ENCODE measurements at regions not wholly inside any gene's neighbourhood (a gene's known extent, or its start where the extent isn't known, plus 50 kb on each side); places are given as distances from the start of the nearest gene placed in this dataset.

- no peak for TF ChIP-seq CTCF (IDR thresholded peaks at IDR 0.05)
- TF ChIP-seq POLR2A (IDR thresholded peaks at IDR 0.05) = no peak
Measured at GRCh38 chr21:14824126-14824525, 240.7 kb downstream of the NRIP1 start.
